Mesodermal cell (in vitro differentiated cells): ENCODE measurements at regions not wholly inside any gene's neighbourhood (a gene's known extent, or its start where the extent isn't known, plus 50 kb on each side); places are given as distances from the start of the nearest gene placed in this dataset.

ENCODE experiments used
- H3K27ac ChIP-seq: 2 replicates; pipeline ENCODE4 v1.7.0; 2013; ENCODE audit warnings: mild to moderate bottlenecking, low read depth, low read length, moderate library complexity; ENCODE audit not compliant: severe bottlenecking
- H3K36me3 ChIP-seq: 2 replicates; pipeline ENCODE4 v1.7.1; 2013; ENCODE audit warnings: mild to moderate bottlenecking, low read length, moderate library complexity; ENCODE audit not compliant: control insufficient read depth, insufficient read depth
- H3K4me1 ChIP-seq: one replicate; pipeline ENCODE4 v1.7.1; 2013; ENCODE audit warnings: mild to moderate bottlenecking, low read length; ENCODE audit not compliant: insufficient read depth, control insufficient read depth, poor library complexity, severe bottlenecking
- H3K4me3 ChIP-seq: 2 replicates; pipeline ENCODE4 v1.7.0; 2013; ENCODE audit warnings: low read length, control low read depth, mild to moderate bottlenecking; ENCODE audit not compliant: insufficient read depth, poor library complexity, severe bottlenecking; ENCODE audit errors: extremely low read depth
- H3K9me3 ChIP-seq: 2 replicates; pipeline ENCODE4 v1.7.1; 2013; ENCODE audit warnings: mild to moderate bottlenecking, low read length, moderate library complexity; ENCODE audit not compliant: control insufficient read depth
- WGBS, 2 experiments: methylation state at CpG; one replicate each; pipeline ENCODE4 v1.1.5; 2013; ENCODE audit warnings: missing lambda C conversion rate in 2 of 2; ENCODE audit not compliant: insufficient coverage in 2 of 2; 5-methylcytosine and 5-hydroxymethylcytosine counted together

GRCh38 chr1:209531549-209531948 lies 52.0 kb upstream of the CAMK1G start:
- Histone ChIP-seq H3K4me3 (no peak overlapping the region), H3K27ac (no peak overlapping the region), H3K4me1 (peaks cover 13% of the 10 kb centered on the region), H3K9me3 (no peaks in the 10 kb centered on the region), H3K36me3 (no peaks in the 10 kb centered on the region)
- WGBS, 2 experiments, result 78 to 94% methylated on average over 2 to 4 of the region's 4 CpGs
